HFF-Myc (cell line): ENCODE measurements at regions not wholly inside any gene's neighbourhood (a gene's known extent, or its start where the extent isn't known, plus 50 kb on each side); places are given as distances from the start of the nearest gene placed in this dataset.

Source experiments
- DNase-seq: peaks from one replicate; pipeline ENCODE4 v3.0.0-alpha.2; 2011; ENCODE audit warnings: low read depth; ENCODE audit errors: extremely low read depth
- H3K4me3 ChIP-seq: replicated peaks from 2 replicates; pipeline ENCODE4 v1.5.1; 2011; ENCODE audit warnings: low read depth, mild to moderate bottlenecking, control low read depth, low read length
- TF ChIP-seq, protein P1 (sequence below): IDR thresholded peaks from 2 replicates; pipeline ENCODE4 v1.5.1; 2012; ENCODE audit warnings: mild to moderate bottlenecking, low read depth, low read length, control low read depth; ENCODE audit errors: missing control alignments

DNA sequence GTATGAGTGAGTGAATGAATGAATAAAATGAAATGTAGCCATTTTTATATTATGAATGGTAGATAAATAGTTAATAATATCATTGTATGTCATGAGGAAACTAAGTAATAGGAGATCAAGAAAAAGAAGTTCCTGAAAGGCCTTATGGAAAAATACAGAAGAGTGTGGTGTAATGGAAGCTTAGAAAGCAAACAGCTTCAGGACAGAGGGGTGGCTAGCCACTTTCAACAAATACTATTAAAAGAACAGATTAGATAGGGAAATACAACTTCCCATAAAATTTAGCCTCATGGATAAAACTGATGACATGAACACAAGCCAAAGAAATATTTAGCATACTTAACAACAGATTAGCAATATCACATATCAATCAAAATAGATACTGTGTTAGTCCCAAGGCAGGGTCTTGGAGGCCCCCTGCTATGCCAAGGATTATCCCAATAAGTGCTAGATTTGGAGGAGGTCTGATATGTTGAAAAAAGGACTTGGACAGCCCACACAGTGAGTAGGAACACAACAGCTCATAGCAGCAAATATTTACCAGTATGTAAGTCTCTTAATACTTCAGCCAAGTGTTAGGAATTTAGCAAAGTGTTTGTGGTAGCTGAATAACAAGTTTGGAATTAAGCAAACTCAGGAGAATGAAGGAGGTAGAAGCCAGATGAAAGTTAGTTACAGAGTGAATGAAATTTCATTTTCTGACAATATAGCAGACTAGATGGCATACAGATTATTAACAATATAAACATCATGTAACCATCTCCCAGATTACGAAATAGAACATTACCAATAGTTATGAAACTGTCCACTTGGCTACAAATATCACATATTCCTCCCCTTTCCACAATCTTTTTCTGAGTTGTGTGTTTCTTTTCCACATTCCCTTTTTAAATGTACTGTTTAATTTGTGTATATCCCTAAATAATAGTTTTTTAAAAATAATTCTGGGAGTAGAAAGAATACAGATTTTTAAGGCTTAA is 1632.0 kb downstream of the PCDH9 start:
- TF ChIP-seq, protein P1, sequence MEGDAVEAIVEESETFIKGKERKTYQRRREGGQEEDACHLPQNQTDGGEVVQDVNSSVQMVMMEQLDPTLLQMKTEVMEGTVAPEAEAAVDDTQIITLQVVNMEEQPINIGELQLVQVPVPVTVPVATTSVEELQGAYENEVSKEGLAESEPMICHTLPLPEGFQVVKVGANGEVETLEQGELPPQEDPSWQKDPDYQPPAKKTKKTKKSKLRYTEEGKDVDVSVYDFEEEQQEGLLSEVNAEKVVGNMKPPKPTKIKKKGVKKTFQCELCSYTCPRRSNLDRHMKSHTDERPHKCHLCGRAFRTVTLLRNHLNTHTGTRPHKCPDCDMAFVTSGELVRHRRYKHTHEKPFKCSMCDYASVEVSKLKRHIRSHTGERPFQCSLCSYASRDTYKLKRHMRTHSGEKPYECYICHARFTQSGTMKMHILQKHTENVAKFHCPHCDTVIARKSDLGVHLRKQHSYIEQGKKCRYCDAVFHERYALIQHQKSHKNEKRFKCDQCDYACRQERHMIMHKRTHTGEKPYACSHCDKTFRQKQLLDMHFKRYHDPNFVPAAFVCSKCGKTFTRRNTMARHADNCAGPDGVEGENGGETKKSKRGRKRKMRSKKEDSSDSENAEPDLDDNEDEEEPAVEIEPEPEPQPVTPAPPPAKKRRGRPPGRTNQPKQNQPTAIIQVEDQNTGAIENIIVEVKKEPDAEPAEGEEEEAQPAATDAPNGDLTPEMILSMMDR = no peak
- no peak overlapping the region for H3K4me3 ChIP-seq
- DNase-seq = no peak

DNA sequence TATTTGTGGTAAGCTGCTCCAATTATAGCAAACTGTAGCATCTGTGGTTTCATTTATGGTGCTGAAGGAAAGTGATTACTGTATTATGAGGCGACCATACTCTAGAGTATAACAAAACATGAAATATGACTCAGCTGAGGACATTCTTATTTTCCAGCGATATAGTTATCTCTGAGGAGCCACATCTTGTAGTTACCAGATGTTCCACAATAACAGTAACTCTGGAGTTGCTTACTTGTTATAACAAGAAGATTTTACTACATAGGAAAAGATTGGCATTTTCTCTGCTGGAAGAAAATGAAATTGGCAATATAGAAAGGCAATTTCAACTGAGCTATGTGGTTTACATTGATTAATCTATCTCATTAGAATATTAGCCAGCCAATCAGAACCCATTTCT is 1634.2 kb downstream of the PCDH9 start:
- DNase-seq = no peak
- H3K4me3 ChIP-seq = no peak overlapping the region
- TF ChIP-seq, protein P1 = no peak

GRCh38 chr13:65594298-65594781 is 1635.8 kb downstream of the PCDH9 start:
- DNase-seq = no peak
- TF ChIP-seq, protein P1 = no peak
- H3K4me3 ChIP-seq = no peak overlapping the region

GRCh38 chr13:65593298-65593874 is 1636.8 kb downstream of the PCDH9 start:
- no peak for DNase-seq
- H3K4me3 ChIP-seq = no peak overlapping the region
- TF ChIP-seq, protein P1 = no peak

GRCh38 chr13:65592731-65593130 is 1637.4 kb downstream of the PCDH9 start:
- DNase-seq = no peak
- TF ChIP-seq, protein P1 = no peak
- H3K4me3 ChIP-seq = no peak overlapping the region

- DNase-seq = no peak
- TF ChIP-seq, protein P1 = no peak
- no peak overlapping the region for H3K4me3 ChIP-seq
Observed at GRCh38 chr13:65585346-65585745, 1644.8 kb downstream of the PCDH9 start.
